Heart left ventricle (tissue), 13 donors: ENCODE measurements at regions not wholly inside any gene's neighbourhood (a gene's known extent, or its start where the extent isn't known, plus 50 kb on each side); places are given as distances from the start of the nearest gene placed in this dataset.

Source experiments
- POLR2A ChIP-seq, 2 donors: fragments of 450-650 bp; IDR thresholded peaks; one replicate each; pipeline ENCODE4 v1.6.1; 2017; ENCODE audit warnings: antibody characterized with exemption in 2 of 2, mild to moderate bottlenecking in 2 of 2, moderate library complexity in 2 of 2
- TF ChIP-seq, protein P1 (sequence below), 12 donors: fragments of 200-600 bp; sonication (generic) in 4 of 12; IDR thresholded peaks; one replicate each; pipeline versions ENCODE4 v1.5.0 to v1.8.0; 2018 to 2022; ENCODE audit warnings: antibody characterized with exemption in 12 of 12, mild to moderate bottlenecking in 5 of 12
- donor health status: ischemic (EF 13 %, LVEDD 7.1; RV severe dilation, severe dysfunction).
- donor health status: DM: no; HTN: yes; CAD: no.
- donor health status: DM: no; HTN: no; CAD: no.
- donor health status: ischemic (EF 25% LVEDD 6.9; RV normal size, moderate dysfunction).
- donor health status: ischemic (EF 25% LVEDD 5.7; RV mildly dilated, moderate dysfunction).
- donor health status: ischemic (EF 35%, LVEDD 5.7; RV mildly dilated, moderate dysfunction).
- donor health status: nonischemic (EF 11% LVEDD 7.7; RV severe dilation, severe dysfunction).
- donor health status: DM: yes; HTN: yes; CAD: no.
- donor health status: PGD.
- donor health status: ischemic (EF 29% LVEDD 5.4; RV normal size, mild dysfunction).
- donor health status: nonischemic (EF 23%, LVEDD 6.1; RV moderate dilation, normal function).

DNA sequence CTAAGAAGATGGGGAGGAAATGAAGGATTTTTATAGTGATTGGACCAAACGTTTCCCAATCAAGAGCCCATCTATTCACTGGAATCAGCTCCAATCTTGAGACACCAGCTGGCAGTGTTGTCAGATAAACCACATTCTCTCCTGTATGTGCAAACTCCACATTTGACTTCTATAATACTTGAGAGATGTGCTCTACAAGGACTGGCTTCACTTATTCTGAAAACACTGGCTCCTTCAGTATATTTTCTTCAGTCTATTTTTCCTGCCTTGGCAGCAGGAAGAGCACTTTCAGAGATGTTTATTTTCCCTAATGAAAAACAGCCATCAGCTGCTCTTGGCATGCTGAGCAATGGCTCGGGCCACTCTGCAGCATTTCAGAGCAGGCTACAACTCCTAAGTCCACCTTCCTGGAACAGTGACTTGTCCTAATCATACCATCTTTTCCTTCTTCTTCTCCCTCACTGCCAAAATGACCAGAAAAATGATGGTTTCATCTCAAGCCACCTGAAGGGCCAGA lies 96.9 kb upstream of the FSTL4 start:
- TF ChIP-seq, protein P1, sequence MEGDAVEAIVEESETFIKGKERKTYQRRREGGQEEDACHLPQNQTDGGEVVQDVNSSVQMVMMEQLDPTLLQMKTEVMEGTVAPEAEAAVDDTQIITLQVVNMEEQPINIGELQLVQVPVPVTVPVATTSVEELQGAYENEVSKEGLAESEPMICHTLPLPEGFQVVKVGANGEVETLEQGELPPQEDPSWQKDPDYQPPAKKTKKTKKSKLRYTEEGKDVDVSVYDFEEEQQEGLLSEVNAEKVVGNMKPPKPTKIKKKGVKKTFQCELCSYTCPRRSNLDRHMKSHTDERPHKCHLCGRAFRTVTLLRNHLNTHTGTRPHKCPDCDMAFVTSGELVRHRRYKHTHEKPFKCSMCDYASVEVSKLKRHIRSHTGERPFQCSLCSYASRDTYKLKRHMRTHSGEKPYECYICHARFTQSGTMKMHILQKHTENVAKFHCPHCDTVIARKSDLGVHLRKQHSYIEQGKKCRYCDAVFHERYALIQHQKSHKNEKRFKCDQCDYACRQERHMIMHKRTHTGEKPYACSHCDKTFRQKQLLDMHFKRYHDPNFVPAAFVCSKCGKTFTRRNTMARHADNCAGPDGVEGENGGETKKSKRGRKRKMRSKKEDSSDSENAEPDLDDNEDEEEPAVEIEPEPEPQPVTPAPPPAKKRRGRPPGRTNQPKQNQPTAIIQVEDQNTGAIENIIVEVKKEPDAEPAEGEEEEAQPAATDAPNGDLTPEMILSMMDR (IDR thresholded peaks at IDR 0.05) = no peak
- TF ChIP-seq POLR2A (IDR thresholded peaks at IDR 0.05) = no peak
